ENCODE measurements at regions not wholly inside any gene's neighbourhood (a gene's known extent, or its start where the extent isn't known, plus 50 kb on each side); places are given as distances from the start of the nearest gene placed in this dataset.

DNA sequence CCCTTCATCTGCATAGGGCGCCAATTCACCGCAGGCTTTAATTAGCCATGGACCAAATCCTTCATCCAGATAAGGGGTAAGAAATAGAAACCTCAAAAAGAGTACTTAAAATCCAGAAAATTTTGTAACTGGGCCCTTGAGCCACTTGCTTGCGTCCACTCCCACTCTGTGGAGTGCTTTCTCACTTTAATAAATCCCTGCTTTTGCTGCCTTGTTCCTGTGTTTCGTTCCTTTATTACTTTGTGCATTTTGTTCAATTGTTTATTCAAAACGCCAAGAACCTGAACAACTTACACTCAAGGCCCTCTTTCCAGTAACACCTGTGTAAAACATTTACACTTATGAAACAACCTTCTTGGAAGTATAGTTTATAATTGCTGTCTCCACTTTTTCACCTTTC, 66.5 kb downstream of the HMHB1 start:
- intact Hi-C loops (cut with DNase I) = no loop called here
- H3K27ac ChIP-seq = no peak overlapping the region
- H3K4me3 ChIP-seq = no peak overlapping the region
- no peaks in the 10 kb centered on the region for H3K36me3 ChIP-seq
- DNase-seq (ENCODE audit: low spot score) = no peak
- TF ChIP-seq, protein P1, sequence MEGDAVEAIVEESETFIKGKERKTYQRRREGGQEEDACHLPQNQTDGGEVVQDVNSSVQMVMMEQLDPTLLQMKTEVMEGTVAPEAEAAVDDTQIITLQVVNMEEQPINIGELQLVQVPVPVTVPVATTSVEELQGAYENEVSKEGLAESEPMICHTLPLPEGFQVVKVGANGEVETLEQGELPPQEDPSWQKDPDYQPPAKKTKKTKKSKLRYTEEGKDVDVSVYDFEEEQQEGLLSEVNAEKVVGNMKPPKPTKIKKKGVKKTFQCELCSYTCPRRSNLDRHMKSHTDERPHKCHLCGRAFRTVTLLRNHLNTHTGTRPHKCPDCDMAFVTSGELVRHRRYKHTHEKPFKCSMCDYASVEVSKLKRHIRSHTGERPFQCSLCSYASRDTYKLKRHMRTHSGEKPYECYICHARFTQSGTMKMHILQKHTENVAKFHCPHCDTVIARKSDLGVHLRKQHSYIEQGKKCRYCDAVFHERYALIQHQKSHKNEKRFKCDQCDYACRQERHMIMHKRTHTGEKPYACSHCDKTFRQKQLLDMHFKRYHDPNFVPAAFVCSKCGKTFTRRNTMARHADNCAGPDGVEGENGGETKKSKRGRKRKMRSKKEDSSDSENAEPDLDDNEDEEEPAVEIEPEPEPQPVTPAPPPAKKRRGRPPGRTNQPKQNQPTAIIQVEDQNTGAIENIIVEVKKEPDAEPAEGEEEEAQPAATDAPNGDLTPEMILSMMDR (IDR thresholded peaks at IDR 0.05) = no peak
- TF ChIP-seq POLR2AphosphoS5 (IDR thresholded peaks at IDR 0.05) = no peak
- TF ChIP-seq POLR2A (IDR thresholded peaks at IDR 0.05) = no peak
- 94% methylated on average over 5 of the region's 5 CpGs for WGBS
- H3K4me1 ChIP-seq (replicated peaks) = no peaks in the 10 kb centered on the region
- H3K27me3 ChIP-seq (replicated peaks; ENCODE audit: insufficient read depth) = no peaks in the 10 kb centered on the region
- no peaks in the 10 kb centered on the region for H3K9me3 ChIP-seq

DNA sequence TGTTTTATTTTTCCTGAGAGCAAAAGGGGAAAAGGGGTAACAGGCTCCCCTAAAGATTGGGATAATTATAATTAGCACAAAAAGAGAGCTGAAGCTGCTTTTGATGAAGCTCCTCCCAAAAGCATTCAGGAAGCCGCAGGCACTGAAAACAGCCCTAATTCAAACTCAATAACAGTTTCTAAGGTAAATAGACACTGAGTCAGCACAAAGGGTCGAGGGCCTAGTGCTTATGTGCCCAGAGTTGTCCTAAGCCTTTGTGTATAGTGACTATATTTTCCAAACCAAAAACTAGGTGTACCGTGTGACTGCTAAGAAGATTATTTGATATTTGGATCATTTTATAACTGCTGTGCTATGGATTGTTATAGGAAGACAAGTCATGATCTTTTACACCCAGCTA, 67.7 kb downstream of the HMHB1 start:
- no peaks in the 10 kb centered on the region for H3K36me3 ChIP-seq
- 68% methylated on average over 3 of the region's 3 CpGs for WGBS
- no peak overlapping the region for H3K4me3 ChIP-seq
- H3K27me3 ChIP-seq (replicated peaks; ENCODE audit: insufficient read depth) = no peaks in the 10 kb centered on the region
- DNase-seq (ENCODE audit: low spot score) = no peak
- H3K9me3 ChIP-seq = no peaks in the 10 kb centered on the region
- H3K27ac ChIP-seq = no peak overlapping the region
- H3K4me1 ChIP-seq (replicated peaks) = no peaks in the 10 kb centered on the region
- intact Hi-C loops (cut with DNase I) = no loop called here
- no peak for TF ChIP-seq POLR2AphosphoS5 (IDR thresholded peaks at IDR 0.05)
- TF ChIP-seq POLR2A (IDR thresholded peaks at IDR 0.05) = no peak
- TF ChIP-seq, protein P1 (IDR thresholded peaks at IDR 0.05) = no peak

DNA sequence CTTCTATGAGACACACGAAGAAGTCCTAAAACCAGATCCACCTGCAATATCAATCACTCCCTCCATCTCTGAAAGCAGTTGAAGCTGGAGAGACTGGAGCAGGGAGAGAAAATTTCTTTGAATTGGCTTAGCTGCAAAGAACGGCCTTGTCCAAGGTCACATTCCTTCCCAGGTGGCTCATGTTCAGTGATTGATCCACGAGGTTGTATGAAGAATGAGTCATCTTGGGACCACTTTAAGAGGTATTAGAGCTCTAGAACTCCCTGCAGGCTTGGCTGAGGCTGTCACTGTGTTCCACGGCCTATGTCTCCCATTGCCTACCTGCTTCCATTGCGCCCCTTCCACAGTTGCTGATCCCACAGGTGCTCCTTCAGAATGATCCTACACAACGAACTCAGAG, 68.2 kb downstream of the HMHB1 start:
- no peak for TF ChIP-seq POLR2A (IDR thresholded peaks at IDR 0.05)
- TF ChIP-seq, protein P1 (IDR thresholded peaks at IDR 0.05) = no peak
- no peak for TF ChIP-seq POLR2AphosphoS5 (IDR thresholded peaks at IDR 0.05)
- 93% methylated on average over 6 of the region's 6 CpGs for WGBS
- no peak for DNase-seq (ENCODE audit: low spot score)
- Histone ChIP-seq H3K27me3 (replicated peaks; ENCODE audit: insufficient read depth) (no peaks in the 10 kb centered on the region), H3K36me3 (no peaks in the 10 kb centered on the region), H3K9me3 (no peaks in the 10 kb centered on the region), H3K4me1 (replicated peaks) (no peaks in the 10 kb centered on the region), H3K4me3 (no peak overlapping the region), H3K27ac (no peak overlapping the region)
- intact Hi-C loops (cut with DNase I) = no loop called here

DNA sequence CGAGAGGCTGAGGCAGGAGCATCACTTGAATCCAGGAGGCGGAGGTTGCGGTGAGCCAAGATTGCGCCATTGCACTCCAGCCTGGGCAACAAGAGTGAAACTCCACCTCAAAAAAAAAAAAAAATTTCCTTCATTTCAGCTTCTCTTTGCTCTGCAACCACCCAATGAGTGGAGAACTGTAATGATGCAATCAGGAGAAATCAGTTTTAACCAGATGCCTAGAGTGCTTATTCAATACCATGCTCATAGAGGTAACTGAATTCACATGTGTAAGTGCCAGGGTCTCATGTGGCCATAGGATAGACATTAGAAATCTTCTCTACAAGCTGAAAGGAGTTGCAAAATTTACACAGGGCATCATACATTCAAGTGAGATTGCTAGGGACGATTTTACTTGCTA, 70.6 kb downstream of the HMHB1 start:
- WGBS = 95% methylated on average over 5 of the region's 5 CpGs
- H3K27ac ChIP-seq = no peak overlapping the region
- intact Hi-C loops (cut with DNase I) = no loop called here
- TF ChIP-seq POLR2AphosphoS5 (IDR thresholded peaks at IDR 0.05) (no peak), POLR2A (IDR thresholded peaks at IDR 0.05) (no peak)
- TF ChIP-seq, protein P1 (IDR thresholded peaks at IDR 0.05) = no peak
- no peaks in the 10 kb centered on the region for H3K9me3 ChIP-seq
- H3K27me3 ChIP-seq (replicated peaks; ENCODE audit: insufficient read depth) = no peaks in the 10 kb centered on the region
- H3K36me3 ChIP-seq = no peaks in the 10 kb centered on the region
- no peak overlapping the region for H3K4me3 ChIP-seq
- no peaks in the 10 kb centered on the region for H3K4me1 ChIP-seq (replicated peaks)
- DNase-seq (ENCODE audit: low spot score) = no peak

DNA sequence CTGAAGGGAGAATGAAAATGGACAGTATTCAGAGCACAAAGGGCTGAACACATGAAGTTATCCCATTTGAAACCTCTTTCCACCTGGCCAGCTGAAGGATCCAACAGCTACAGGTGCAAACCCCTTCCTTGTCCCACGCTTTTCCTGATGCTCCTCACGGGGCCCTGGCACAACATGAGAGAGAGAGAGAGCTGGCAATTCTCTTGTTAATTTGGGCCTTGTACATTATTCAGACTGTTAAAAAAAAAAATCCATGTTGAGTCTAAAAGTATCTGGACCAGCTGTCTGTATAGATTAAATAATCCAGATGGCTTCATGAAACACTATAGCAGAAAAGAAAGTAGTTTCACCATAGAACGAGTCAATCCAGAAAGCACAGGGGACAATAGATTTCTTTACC, 74.1 kb downstream of the HMHB1 start:
- 39% methylated on average over 3 of the region's 3 CpGs for WGBS
- Histone ChIP-seq H3K27me3 (replicated peaks; ENCODE audit: insufficient read depth) (no peaks in the 10 kb centered on the region), H3K27ac (no peak overlapping the region)

More for the DNA sequence above, 74.1 kb downstream of the HMHB1 start:
- Histone ChIP-seq H3K9me3 (no peaks in the 10 kb centered on the region), H3K36me3 (no peaks in the 10 kb centered on the region), H3K4me1 (replicated peaks) (no peaks in the 10 kb centered on the region), H3K4me3 (no peak overlapping the region)
- TF ChIP-seq POLR2A (IDR thresholded peaks at IDR 0.05) = no peak
- TF ChIP-seq, protein P1 (IDR thresholded peaks at IDR 0.05) = no peak
- intact Hi-C loops (cut with DNase I) = no loop called here
- DNase-seq (ENCODE audit: low spot score) = no peak

Measured in prostate gland (tissue), 2 donors.